ENCODE measurements at regions not wholly inside any gene's neighbourhood (a gene's known extent, or its start where the extent isn't known, plus 50 kb on each side); places are given as distances from the start of the nearest gene placed in this dataset.

DNA sequence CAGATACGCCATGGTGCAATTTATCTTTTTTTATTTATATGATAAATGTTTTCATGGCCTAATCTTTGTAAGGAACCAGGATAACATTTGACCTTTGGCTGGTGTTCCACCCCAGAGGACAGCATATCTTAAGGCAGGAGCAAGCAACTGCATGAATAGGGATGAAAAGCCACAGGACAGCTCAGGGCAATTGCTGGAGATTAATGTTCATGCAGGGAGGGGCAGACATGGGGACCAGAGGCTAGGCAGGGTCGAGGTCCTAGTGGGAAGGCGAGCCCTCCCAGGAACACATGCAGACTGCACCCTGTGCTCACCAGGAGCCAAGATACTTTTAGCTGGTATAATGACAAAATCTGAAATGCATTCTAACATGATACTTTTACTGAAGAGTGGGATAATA, 74.4 kb upstream of the HAO2 start:
- H3K36me3 ChIP-seq (ENCODE audit: control insufficient read depth, insufficient read depth, low read length): no peaks in the 10 kb centered on the region
- H3K27me3 ChIP-seq (ENCODE audit: control insufficient read depth, insufficient read depth, low read length): no peaks in the 10 kb centered on the region
- no peak for TF ChIP-seq CTCF (IDR thresholded peaks at IDR 0.05)
- H3K9ac ChIP-seq: no peak overlapping the region
- no peaks in the 10 kb centered on the region for H3K4me1 ChIP-seq
- no peak overlapping the region for H3K4me2 ChIP-seq (ENCODE audit: low read length)
- H2AFZ ChIP-seq: no peak overlapping the region
- H3K79me2 ChIP-seq: no peaks in the 10 kb centered on the region
- no peak overlapping the region for H3K4me3 ChIP-seq (ENCODE audit: low read depth, low read length)
- no peaks in the 10 kb centered on the region for H3K9me3 ChIP-seq (ENCODE audit: control insufficient read depth, low read length)
- H3K27ac ChIP-seq: no peak overlapping the region

GRCh38 chr1:119294722-119295121, 73.9 kb upstream of the HAO2 start:
- Histone ChIP-seq H3K4me2 (ENCODE audit: low read length) (no peak overlapping the region), H3K27ac (no peak overlapping the region), H3K9ac (no peak overlapping the region), H3K9me3 (ENCODE audit: control insufficient read depth, low read length) (no peaks in the 10 kb centered on the region), H3K4me3 (ENCODE audit: low read depth, low read length) (no peak overlapping the region), H3K4me1 (no peaks in the 10 kb centered on the region), H3K36me3 (ENCODE audit: control insufficient read depth, insufficient read depth, low read length) (no peaks in the 10 kb centered on the region), H3K27me3 (ENCODE audit: control insufficient read depth, insufficient read depth, low read length) (no peaks in the 10 kb centered on the region), H3K79me2 (no peaks in the 10 kb centered on the region), H2AFZ (no peak overlapping the region)
- TF ChIP-seq CTCF (IDR thresholded peaks at IDR 0.05): no peak

DNA sequence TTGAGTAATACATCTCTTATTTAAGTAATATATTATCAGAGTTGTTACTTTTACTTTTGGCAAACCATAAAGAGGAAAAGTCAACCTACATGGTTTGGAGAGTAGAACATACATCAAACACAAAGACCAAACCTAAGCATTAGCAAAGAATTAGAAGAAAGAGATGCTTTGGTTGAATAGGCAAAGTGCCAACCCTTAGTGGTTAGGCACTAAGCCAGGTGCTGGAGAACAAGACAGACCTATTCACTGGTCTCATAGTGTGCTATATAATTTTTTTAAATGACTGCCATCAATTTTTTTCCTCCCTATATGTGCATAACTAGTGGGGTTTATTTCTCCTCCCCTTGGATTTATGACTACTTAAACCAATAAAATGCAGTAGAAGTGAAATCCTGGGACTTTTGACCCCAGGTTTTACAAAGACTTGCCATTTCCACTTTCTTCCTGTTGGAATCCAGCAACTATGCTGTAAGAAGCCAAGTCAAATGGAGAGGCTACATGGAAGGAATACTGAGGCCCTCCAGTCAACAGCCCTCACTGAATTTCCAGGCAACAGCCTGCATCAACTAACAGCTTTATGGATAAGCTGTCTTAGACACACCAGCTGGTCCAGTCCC, 69.8 kb upstream of the HAO2 start:
- Histone ChIP-seq H3K9me3 (ENCODE audit: control insufficient read depth, low read length) (no peaks in the 10 kb centered on the region), H3K79me2 (no peaks in the 10 kb centered on the region), H3K36me3 (ENCODE audit: control insufficient read depth, insufficient read depth, low read length) (no peaks in the 10 kb centered on the region), H2AFZ (no peak overlapping the region), H3K9ac (no peak overlapping the region), H3K4me1 (no peaks in the 10 kb centered on the region), H3K27me3 (ENCODE audit: control insufficient read depth, insufficient read depth, low read length) (no peaks in the 10 kb centered on the region), H3K27ac (no peak overlapping the region), H3K4me2 (ENCODE audit: low read length) (no peak overlapping the region), H3K4me3 (ENCODE audit: low read depth, low read length) (no peak overlapping the region)
- TF ChIP-seq CTCF (IDR thresholded peaks at IDR 0.05): no peak

DNA sequence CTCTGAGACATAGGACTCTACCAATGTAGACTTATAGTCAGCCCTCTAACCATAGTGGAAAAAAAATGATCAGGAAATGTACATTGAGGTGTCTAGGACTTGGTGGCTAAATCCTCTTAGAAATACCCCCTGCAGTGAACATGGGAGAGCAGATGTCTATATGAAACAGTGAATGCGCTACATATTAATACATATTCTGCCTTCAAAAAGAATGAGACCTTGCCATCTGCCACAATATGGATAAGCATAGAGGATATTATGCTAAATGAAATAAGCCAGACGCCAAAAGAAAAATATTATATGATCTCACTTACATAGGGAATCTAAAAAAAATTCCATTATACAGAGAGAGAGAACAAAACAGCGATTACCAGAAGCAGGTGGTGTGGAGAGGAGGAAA, 66.6 kb upstream of the HAO2 start:
- Histone ChIP-seq H3K9ac (no peak overlapping the region), H3K4me1 (no peaks in the 10 kb centered on the region), H3K9me3 (ENCODE audit: control insufficient read depth, low read length) (no peaks in the 10 kb centered on the region), H3K4me2 (ENCODE audit: low read length) (no peak overlapping the region), H3K36me3 (ENCODE audit: control insufficient read depth, insufficient read depth, low read length) (no peaks in the 10 kb centered on the region), H3K79me2 (no peaks in the 10 kb centered on the region), H2AFZ (no peak overlapping the region), H3K27ac (no peak overlapping the region), H3K4me3 (ENCODE audit: low read depth, low read length) (no peak overlapping the region), H3K27me3 (ENCODE audit: control insufficient read depth, insufficient read depth, low read length) (no peaks in the 10 kb centered on the region)
- TF ChIP-seq CTCF (IDR thresholded peaks at IDR 0.05): no peak

- H3K27me3 ChIP-seq (ENCODE audit: control insufficient read depth, insufficient read depth, low read length): no peaks in the 10 kb centered on the region
Measured at GRCh38 chr1:119308130-119308700, 60.4 kb upstream of the HAO2 start.

More at GRCh38 chr1:119308130-119308700, 60.4 kb upstream of the HAO2 start:
- no peak overlapping the region for H3K9ac ChIP-seq
- H3K4me2 ChIP-seq (ENCODE audit: low read length): no peak overlapping the region
- no peaks in the 10 kb centered on the region for H3K4me1 ChIP-seq
- H3K27ac ChIP-seq: no peak overlapping the region
- no peaks in the 10 kb centered on the region for H3K36me3 ChIP-seq (ENCODE audit: control insufficient read depth, insufficient read depth, low read length)
- H3K4me3 ChIP-seq (ENCODE audit: low read depth, low read length): no peak overlapping the region
- TF ChIP-seq CTCF (IDR thresholded peaks at IDR 0.05): no peak
- H3K79me2 ChIP-seq: no peaks in the 10 kb centered on the region
- no peaks in the 10 kb centered on the region for H3K9me3 ChIP-seq (ENCODE audit: control insufficient read depth, low read length)
- no peak overlapping the region for H2AFZ ChIP-seq

All from parathyroid adenoma (tissue), 2 donors.